ENCODE measurements at regions not wholly inside any gene's neighbourhood (a gene's known extent, or its start where the extent isn't known, plus 50 kb on each side); places are given as distances from the start of the nearest gene placed in this dataset.
"Not testable (repeated sequence)": the region's sequence is repeated elsewhere in the genome, so short reads cannot be mapped to it uniquely, and the experiment has no call there.

DNA sequence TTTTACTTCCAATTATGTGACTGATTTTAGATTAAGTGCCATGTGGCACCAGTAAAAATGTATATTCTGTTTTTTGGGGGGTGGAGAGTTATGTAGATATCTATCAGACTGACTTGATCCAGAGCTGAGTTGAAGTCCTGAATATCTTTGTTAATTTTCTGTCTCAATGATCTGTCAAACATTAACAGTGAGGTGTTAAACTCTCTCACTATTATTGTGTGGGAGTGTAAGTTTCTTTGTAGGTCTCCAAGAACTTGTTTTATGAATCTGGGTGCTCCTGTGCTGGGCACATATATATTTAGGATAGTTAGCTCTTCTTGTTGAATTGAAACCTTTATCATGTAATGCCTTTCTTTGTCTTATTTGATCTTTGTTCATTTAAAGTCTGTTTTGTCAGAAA is 276.5 kb upstream of the USP25 start:
- TF ChIP-seq SPI1 (IDR thresholded peaks at IDR 0.05; ENCODE audit: borderline replicate concordance, low read depth), result no peak
- no peak for TF ChIP-seq POLR2AphosphoS5 (IDR thresholded peaks at IDR 0.05; ENCODE audit: low read depth)
- TF ChIP-seq, protein P1, sequence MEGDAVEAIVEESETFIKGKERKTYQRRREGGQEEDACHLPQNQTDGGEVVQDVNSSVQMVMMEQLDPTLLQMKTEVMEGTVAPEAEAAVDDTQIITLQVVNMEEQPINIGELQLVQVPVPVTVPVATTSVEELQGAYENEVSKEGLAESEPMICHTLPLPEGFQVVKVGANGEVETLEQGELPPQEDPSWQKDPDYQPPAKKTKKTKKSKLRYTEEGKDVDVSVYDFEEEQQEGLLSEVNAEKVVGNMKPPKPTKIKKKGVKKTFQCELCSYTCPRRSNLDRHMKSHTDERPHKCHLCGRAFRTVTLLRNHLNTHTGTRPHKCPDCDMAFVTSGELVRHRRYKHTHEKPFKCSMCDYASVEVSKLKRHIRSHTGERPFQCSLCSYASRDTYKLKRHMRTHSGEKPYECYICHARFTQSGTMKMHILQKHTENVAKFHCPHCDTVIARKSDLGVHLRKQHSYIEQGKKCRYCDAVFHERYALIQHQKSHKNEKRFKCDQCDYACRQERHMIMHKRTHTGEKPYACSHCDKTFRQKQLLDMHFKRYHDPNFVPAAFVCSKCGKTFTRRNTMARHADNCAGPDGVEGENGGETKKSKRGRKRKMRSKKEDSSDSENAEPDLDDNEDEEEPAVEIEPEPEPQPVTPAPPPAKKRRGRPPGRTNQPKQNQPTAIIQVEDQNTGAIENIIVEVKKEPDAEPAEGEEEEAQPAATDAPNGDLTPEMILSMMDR (IDR thresholded peaks at IDR 0.05; ENCODE audit: insufficient read depth, low read length), result no peak
- TF ChIP-seq GABPA (IDR thresholded peaks at IDR 0.05; ENCODE audit: low read depth), result no peak
- TF ChIP-seq, protein P2, sequence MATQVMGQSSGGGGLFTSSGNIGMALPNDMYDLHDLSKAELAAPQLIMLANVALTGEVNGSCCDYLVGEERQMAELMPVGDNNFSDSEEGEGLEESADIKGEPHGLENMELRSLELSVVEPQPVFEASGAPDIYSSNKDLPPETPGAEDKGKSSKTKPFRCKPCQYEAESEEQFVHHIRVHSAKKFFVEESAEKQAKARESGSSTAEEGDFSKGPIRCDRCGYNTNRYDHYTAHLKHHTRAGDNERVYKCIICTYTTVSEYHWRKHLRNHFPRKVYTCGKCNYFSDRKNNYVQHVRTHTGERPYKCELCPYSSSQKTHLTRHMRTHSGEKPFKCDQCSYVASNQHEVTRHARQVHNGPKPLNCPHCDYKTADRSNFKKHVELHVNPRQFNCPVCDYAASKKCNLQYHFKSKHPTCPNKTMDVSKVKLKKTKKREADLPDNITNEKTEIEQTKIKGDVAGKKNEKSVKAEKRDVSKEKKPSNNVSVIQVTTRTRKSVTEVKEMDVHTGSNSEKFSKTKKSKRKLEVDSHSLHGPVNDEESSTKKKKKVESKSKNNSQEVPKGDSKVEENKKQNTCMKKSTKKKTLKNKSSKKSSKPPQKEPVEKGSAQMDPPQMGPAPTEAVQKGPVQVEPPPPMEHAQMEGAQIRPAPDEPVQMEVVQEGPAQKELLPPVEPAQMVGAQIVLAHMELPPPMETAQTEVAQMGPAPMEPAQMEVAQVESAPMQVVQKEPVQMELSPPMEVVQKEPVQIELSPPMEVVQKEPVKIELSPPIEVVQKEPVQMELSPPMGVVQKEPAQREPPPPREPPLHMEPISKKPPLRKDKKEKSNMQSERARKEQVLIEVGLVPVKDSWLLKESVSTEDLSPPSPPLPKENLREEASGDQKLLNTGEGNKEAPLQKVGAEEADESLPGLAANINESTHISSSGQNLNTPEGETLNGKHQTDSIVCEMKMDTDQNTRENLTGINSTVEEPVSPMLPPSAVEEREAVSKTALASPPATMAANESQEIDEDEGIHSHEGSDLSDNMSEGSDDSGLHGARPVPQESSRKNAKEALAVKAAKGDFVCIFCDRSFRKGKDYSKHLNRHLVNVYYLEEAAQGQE (IDR thresholded peaks at IDR 0.05; ENCODE audit: insufficient replicate concordance, low read depth), result no peak
- H3K27ac ChIP-seq (replicated peaks), result no peak overlapping the region
- H3K4me3 ChIP-seq (replicated peaks; ENCODE audit: insufficient read depth, low read length), result no peak overlapping the region
- no peaks in the 10 kb centered on the region for H3K27me3 ChIP-seq (ENCODE audit: insufficient read depth, poor library complexity, severe bottlenecking)
- DNase-seq (ENCODE audit: low read depth in 1 of 2, low spot score in 1 of 2), result no peak

DNA sequence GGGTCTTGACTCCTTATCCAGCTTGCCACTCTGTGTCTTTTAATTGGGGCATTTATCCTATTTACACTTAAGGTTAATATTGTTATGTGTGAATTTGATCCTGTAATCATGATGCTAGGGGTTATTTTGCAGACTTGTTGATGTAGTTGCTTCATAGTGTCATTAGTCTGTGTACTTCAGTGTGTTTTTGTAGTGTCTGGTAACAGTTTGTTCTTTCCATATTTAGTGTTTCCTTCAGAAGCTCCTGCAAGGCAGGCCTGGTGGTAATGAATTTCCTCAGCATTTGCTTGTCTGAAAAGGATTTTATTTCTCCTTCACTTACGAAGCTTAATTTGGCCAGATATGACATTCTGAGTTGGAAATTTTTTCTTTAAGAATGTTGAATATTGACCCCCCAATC is 276.0 kb upstream of the USP25 start:
- H3K27ac ChIP-seq (replicated peaks); H3K27me3 ChIP-seq (ENCODE audit: insufficient read depth, poor library complexity, severe bottlenecking); H3K4me3 ChIP-seq (replicated peaks; ENCODE audit: insufficient read depth, low read length); DNase-seq (ENCODE audit: low read depth in 1 of 2, low spot score in 1 of 2): not testable (repeated sequence)

DNA sequence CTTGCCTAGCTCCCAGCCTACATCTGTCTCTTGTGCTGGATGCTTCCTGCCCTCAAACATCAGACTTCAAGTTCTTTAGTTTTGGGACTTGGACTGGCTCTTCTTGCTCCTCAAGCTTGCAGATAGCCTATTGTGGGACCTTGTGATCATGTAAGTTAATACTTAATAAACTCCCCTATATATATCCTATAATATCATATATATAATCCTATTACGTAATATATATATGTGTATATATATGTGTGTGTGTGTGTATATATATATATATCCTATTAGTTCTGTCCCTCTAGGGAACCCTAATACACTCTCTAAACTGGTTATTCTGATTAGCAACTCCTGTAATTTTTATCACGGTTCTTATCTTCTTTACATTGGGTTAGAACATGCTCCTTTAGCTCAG is 274.9 kb upstream of the USP25 start:
- not testable (repeated sequence) for H3K27me3 ChIP-seq (ENCODE audit: insufficient read depth, poor library complexity, severe bottlenecking); H3K4me3 ChIP-seq (replicated peaks; ENCODE audit: insufficient read depth, low read length); DNase-seq (ENCODE audit: low read depth in 1 of 2, low spot score in 1 of 2); H3K27ac ChIP-seq (replicated peaks)

DNA sequence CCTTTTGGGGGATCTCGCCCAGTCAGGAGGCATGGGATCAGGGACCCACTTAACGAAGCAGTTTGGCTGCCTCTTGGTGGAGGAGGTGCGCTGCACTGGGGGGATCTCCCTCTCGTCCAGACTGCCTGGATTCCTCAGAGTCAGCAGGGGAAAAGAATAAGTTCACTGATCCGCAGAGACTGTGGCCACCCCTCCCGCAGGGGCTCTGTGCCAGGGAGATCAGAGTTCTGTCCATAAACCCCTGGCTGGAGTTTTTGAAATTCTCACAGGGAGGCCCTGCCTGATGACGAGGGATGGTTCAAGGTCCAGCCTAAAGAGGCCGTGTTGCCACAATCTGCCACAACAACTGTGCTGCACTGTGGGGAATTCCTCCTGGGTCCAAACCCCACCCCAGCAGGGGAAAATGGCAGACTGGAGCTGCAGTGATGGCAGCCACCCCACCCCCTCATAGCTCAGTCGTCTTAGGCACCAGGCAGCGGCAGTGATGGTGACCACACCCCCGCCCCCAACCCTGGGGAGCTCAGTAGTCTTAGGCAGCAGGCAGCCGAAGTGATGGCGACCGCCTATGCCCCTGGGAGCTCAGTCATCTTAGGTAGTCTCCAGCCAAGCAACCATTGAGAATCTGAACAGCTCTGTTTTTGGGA is 273.8 kb upstream of the USP25 start:
- no peak overlapping the region for H3K4me3 ChIP-seq (replicated peaks; ENCODE audit: insufficient read depth, low read length)
- no peak overlapping the region for H3K27ac ChIP-seq (replicated peaks)
- TF ChIP-seq GABPA (IDR thresholded peaks at IDR 0.05; ENCODE audit: low read depth) (no peak), SPI1 (IDR thresholded peaks at IDR 0.05; ENCODE audit: borderline replicate concordance, low read depth) (no peak), POLR2AphosphoS5 (IDR thresholded peaks at IDR 0.05; ENCODE audit: low read depth) (no peak)
- TF ChIP-seq, protein P2 (IDR thresholded peaks at IDR 0.05; ENCODE audit: insufficient replicate concordance, low read depth), result no peak
- TF ChIP-seq, protein P1 (IDR thresholded peaks at IDR 0.05; ENCODE audit: insufficient read depth, low read length), result no peak
- DNase-seq (ENCODE audit: low read depth in 1 of 2, low spot score in 1 of 2), result no peak
- H3K27me3 ChIP-seq (ENCODE audit: insufficient read depth, poor library complexity, severe bottlenecking), result no peaks in the 10 kb centered on the region

DNA sequence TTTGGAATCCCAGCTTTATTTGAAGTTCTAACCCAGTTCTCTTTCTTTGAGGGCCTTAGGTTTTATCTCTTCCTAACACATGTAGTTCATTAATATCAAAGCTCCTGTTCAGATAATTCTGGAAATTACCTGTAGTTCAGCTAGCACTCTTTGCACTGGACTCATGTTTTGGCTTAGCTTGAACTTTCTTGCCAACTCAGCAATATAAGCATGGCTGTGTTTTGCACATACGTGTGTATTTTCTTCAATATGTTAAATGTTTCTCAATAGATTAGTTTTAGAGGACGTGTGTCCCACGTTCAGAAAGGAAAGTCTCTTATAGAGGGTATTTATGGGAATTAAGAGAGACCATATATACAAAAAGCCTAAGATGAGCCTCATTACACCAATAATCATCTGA is 271.8 kb upstream of the USP25 start:
- no peak for DNase-seq (ENCODE audit: low read depth in 1 of 2, low spot score in 1 of 2)
- H3K4me3 ChIP-seq (replicated peaks; ENCODE audit: insufficient read depth, low read length), result no peak overlapping the region
- no peaks in the 10 kb centered on the region for H3K27me3 ChIP-seq (ENCODE audit: insufficient read depth, poor library complexity, severe bottlenecking)
- TF ChIP-seq, protein P1 (IDR thresholded peaks at IDR 0.05; ENCODE audit: insufficient read depth, low read length), result no peak
- TF ChIP-seq SPI1 (IDR thresholded peaks at IDR 0.05; ENCODE audit: borderline replicate concordance, low read depth) (no peak), POLR2AphosphoS5 (IDR thresholded peaks at IDR 0.05; ENCODE audit: low read depth) (no peak), GABPA (IDR thresholded peaks at IDR 0.05; ENCODE audit: low read depth) (no peak)
- no peak overlapping the region for H3K27ac ChIP-seq (replicated peaks)
